ENCODE measurements at regions not wholly inside any gene's neighbourhood (a gene's known extent, or its start where the extent isn't known, plus 50 kb on each side); places are given as distances from the start of the nearest gene placed in this dataset.
"Not testable (repeated sequence)": the region's sequence is repeated elsewhere in the genome, so short reads cannot be mapped to it uniquely, and the experiment has no call there.

- Histone ChIP-seq H3K27me3 (no peaks in the 10 kb centered on the region), H3K36me3 (no peaks in the 10 kb centered on the region), H3K9me3 (peaks cover 0 to 14% (median 0%) of the 10 kb centered on the region in 12 donors), H3K27ac (no peak overlapping the region), H3K4me1 (no peaks in the 10 kb centered on the region), H3K4me3 (no peak overlapping the region)
- ATAC-seq (no peak), DNase-seq (no peak)
- intact Hi-C loops (cut with DNase I): no loop called here
- no peak for TF ChIP-seq POLR2A (IDR thresholded peaks at IDR 0.05)
- no peak for TF ChIP-seq CTCF (IDR thresholded peaks at IDR 0.05)
Observed at GRCh38 chr9:28491121-28491520, 917.8 kb upstream of the C9orf72 start.

GRCh38 chr9:28498168-28498567 lies 924.9 kb upstream of the C9orf72 start:
- H3K27ac ChIP-seq; H3K36me3 ChIP-seq; H3K4me3 ChIP-seq; ATAC-seq; intact Hi-C loops (cut with DNase I); DNase-seq; H3K4me1 ChIP-seq; H3K27me3 ChIP-seq: not testable (repeated sequence)
- WGBS, 4 donors: 80 to 91% (median 88%) methylated on average over 10 of the region's 10 CpGs
- peaks cover 0 to 11% (median 0%) of the 10 kb centered on the region in 12 donors for H3K9me3 ChIP-seq

GRCh38 chr9:28502189-28502588 lies 928.9 kb upstream of the C9orf72 start:
- Histone ChIP-seq H3K4me1 (no peaks in the 10 kb centered on the region), H3K27ac (no peak overlapping the region), H3K9me3 (peaks cover 0 to 11% (median 0%) of the 10 kb centered on the region in 12 donors), H3K36me3 (no peaks in the 10 kb centered on the region), H3K4me3 (no peak overlapping the region), H3K27me3 (no peaks in the 10 kb centered on the region)
- ATAC-seq (no peak), DNase-seq (no peak)
- intact Hi-C loops (cut with DNase I): no loop called here
- WGBS, 4 donors: 75 to 81% (median 78%) methylated on average over 3 of the region's 3 CpGs
- TF ChIP-seq POLR2A (IDR thresholded peaks at IDR 0.05) (no peak), CTCF (IDR thresholded peaks at IDR 0.05) (no peak)

- ATAC-seq (no peak), DNase-seq (no peak)
- no peaks in the 10 kb centered on the region for H3K36me3 ChIP-seq
- TF ChIP-seq POLR2A (IDR thresholded peaks at IDR 0.05): no peak
- no peak for TF ChIP-seq CTCF (IDR thresholded peaks at IDR 0.05)
- H3K4me1 ChIP-seq: no peaks in the 10 kb centered on the region
- intact Hi-C loops (cut with DNase I): no loop called here
- H3K27ac ChIP-seq: no peak overlapping the region
- WGBS, 4 donors: 57 to 66% (median 60%) methylated on average over 2 of the region's 2 CpGs
- no peak overlapping the region for H3K4me3 ChIP-seq
- H3K9me3 ChIP-seq: peaks cover 0 to 11% (median 0%) of the 10 kb centered on the region in 12 donors
- no peaks in the 10 kb centered on the region for H3K27me3 ChIP-seq
Observed at GRCh38 chr9:28502741-28503140, 929.5 kb upstream of the C9orf72 start.

GRCh38 chr9:28503573-28503972 lies 930.3 kb upstream of the C9orf72 start:
- Histone ChIP-seq H3K4me3 (no peak overlapping the region), H3K4me1 (no peaks in the 10 kb centered on the region), H3K27me3 (no peaks in the 10 kb centered on the region), H3K27ac (no peak overlapping the region), H3K36me3 (no peaks in the 10 kb centered on the region), H3K9me3 (peaks cover 0 to 5% (median 0%) of the 10 kb centered on the region in 12 donors)
- 71 to 77% (median 76%) methylated on average over 4 of the region's 4 CpGs for WGBS, 4 donors
- intact Hi-C loops (cut with DNase I): no loop called here
- ATAC-seq: no peak
- no peak for DNase-seq
- no peak for TF ChIP-seq POLR2A (IDR thresholded peaks at IDR 0.05)
- TF ChIP-seq CTCF (IDR thresholded peaks at IDR 0.05): no peak
